Activated CD4-positive, alpha-beta T cell treated with anti-CD3 and anti-CD28 coated beads, Interleukin-2, amount 10 ng/mL, durations not matched to agents 7 days and 5 days (primary cell): ENCODE measurements at regions not wholly inside any gene's neighbourhood (a gene's known extent, or its start where the extent isn't known, plus 50 kb on each side); places are given as distances from the start of the nearest gene placed in this dataset.
"Not testable (repeated sequence)": the region's sequence is repeated elsewhere in the genome, so short reads cannot be mapped to it uniquely, and the experiment has no call there.

Experiments
- CTCF ChIA-PET: fragments of 350-600 bp; sonication (Branson Sonifier 250); formaldehyde crosslinking; loops from one replicate; lab custom pipeline; 2021; ENCODE audit warnings: antibody characterized with exemption; lab: Charles Lee
- POLR2A ChIA-PET: fragments of 350-600 bp; sonication (Branson Sonifier 250); formaldehyde crosslinking; loops from one replicate; lab custom pipeline; 2021; ENCODE audit warnings: antibody characterized with exemption; lab: Charles Lee
- DNase-seq: peaks from one replicate; pipeline ENCODE4 v3.0.0-alpha.2; 2020
- H3K27ac Mint-ChIP-seq: one replicate; pipeline ENCODE4 v1.8.0; 2021; ENCODE audit warnings: mild to moderate bottlenecking, moderate library complexity, mixed read lengths
- H3K27me3 Mint-ChIP-seq: one replicate; pipeline ENCODE4 v1.8.0; 2021; ENCODE audit warnings: mixed read lengths
- H3K36me3 Mint-ChIP-seq: one replicate; pipeline ENCODE4 v1.8.0; 2021; ENCODE audit warnings: low read depth, mixed read lengths
- H3K4me1 Mint-ChIP-seq: one replicate; pipeline ENCODE4 v1.8.0; 2021; ENCODE audit warnings: mixed read lengths
- H3K4me3 Mint-ChIP-seq: one replicate; pipeline ENCODE4 v1.8.0; 2021; ENCODE audit warnings: mild to moderate bottlenecking, moderate library complexity, mixed read lengths
- H3K9me3 Mint-ChIP-seq: one replicate; pipeline ENCODE4 v1.8.0; 2021; ENCODE audit warnings: mixed read lengths

DNA sequence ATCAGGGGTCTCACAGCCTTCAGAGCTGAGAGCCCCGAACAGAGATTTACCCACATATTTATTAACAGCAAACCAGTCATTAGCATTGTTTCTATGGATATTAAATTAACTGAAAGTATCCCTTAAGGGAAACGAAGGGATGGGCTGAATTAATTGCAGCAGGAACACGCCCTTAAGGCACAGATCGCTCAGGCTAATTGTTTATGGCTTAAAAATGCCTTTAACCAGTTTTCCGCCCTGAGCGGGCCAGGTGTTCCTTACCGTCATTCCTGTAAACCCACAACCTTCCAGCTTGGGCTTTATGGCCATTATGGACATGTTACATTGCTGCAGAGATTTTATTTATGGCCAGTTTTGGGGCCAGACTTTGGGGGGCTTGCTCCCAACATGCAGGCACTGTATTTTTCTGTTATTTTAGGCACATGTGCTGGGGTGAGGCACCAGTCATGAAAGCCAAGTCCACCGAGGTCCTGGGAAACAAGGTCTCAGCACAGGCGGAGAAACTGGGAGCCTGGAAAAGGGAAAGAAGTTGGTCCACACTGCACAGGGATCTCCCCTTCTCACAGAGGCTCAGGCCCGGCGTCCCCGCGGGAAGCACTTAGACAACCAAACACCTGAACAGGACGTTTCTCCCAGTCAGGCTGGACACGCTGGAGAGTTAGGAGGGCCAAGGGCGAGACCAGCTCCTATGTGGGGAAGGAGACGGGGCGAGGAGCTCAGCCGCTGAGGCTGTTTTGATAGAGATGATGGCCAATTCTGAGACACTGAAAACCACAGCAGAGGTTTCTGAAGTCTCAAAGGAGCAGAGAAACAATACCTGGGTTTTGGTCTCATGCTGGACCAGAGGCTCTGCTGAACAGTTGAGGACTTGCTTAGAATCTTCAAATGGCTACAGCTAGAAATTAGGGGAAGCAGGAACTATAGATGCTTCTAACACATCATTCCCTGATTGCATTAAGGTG is 86.7 kb downstream of the TMEM18 start:
- Mint-ChIP-seq H3K4me1 (peaks cover 3% of the 10 kb centered on the region), H3K27me3 (peaks cover 17% of the 10 kb centered on the region), H3K27ac (no peak overlapping the region), H3K36me3 (no peaks in the 10 kb centered on the region), H3K9me3 (no peaks in the 10 kb centered on the region), H3K4me3 (no peak overlapping the region)
- CTCF ChIA-PET, result no interaction called here
- POLR2A ChIA-PET, result no interaction called here
- DNase-seq, result no peak

DNA sequence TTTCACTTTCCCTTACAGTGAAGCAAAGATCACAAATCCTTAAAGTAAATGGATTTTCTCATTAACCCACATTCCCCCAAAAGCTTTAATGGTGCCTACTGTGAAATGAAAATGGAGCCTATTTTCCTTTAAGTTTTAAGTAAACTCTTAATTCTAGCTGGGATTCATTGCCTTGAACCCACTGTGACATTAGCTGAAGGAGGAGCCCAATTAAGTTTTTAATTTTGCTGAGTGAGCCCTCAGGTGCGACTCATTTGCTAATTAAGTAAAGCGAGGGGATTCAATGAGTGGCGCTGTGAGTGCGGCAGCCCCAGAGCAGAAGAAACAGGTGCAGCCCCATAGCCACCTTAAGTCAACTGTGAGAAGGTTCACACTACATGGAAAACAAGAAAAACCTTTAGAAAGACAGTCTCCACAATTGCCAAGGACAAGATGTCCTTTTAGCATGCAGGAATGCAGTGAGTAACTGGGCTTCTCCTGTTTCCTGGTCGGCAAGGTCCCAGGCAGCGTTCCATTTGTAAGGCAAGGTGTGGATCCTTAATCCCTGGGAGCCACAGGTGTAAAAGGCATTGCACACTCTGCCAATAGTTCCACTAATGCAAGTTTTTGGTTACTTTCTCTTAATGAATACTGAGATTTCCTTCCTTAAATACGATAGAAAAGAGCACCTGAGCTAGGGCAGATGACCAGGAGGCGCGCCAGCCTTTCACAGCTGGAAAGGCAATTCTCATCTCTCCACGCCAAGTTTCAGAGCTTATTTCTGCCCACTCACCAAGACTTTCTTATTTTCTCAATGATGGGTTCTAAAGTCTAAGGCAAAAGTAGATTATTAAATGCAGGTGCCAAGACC is 87.7 kb downstream of the TMEM18 start:
- H3K4me3 Mint-ChIP-seq, result no peak overlapping the region
- H3K4me1 Mint-ChIP-seq, result peaks cover 13% of the 10 kb centered on the region
- ChIA-PET POLR2A (no interaction called here), CTCF (no interaction called here)
- H3K27me3 Mint-ChIP-seq, result peaks cover 17% of the 10 kb centered on the region
- no peaks in the 10 kb centered on the region for H3K36me3 Mint-ChIP-seq
- DNase-seq, result no peak
- peaks cover 2% of the 10 kb centered on the region for H3K9me3 Mint-ChIP-seq
- H3K27ac Mint-ChIP-seq, result no peak overlapping the region

DNA sequence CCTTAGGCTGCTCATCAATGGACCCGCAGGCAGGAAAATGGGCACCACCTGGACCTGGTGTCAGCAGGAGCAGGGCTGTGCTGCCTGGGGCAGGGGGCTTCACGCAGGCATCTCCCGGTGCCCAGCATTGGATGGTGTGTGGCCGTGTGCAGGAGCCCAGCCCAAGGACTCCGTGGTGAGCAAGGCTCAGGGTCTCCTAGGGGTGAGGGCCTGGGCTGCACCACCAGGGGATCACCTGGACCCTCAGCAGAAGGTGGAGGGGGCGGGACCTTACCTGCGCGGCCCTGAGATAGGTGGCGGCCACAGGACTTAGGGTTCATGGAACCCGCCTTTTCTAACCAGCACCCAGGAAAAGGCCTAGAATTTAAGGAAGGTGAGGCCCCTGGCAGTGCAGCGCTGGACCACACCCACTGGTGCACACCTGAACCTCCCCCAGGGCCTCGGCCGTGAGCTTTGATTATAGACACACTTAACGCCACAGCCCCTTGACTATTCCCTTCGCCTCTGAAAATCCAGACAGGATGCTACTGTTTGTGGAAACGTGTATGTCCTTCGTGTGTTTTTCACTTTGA is 89.0 kb downstream of the TMEM18 start:
- peaks cover 14% of the 10 kb centered on the region for H3K4me1 Mint-ChIP-seq
- ChIA-PET POLR2A (no interaction called here), CTCF (no interaction called here)
- H3K4me3 Mint-ChIP-seq, result no peak overlapping the region
- H3K27ac Mint-ChIP-seq, result no peak overlapping the region
- no peaks in the 10 kb centered on the region for H3K36me3 Mint-ChIP-seq
- no peak for DNase-seq
- H3K27me3 Mint-ChIP-seq, result peaks cover 17% of the 10 kb centered on the region
- peaks cover 2% of the 10 kb centered on the region for H3K9me3 Mint-ChIP-seq

GRCh38 chr2:587087-587960 is 89.9 kb downstream of the TMEM18 start:
- Mint-ChIP-seq H3K36me3 (no peaks in the 10 kb centered on the region), H3K4me3 (no peak overlapping the region), H3K4me1 (peaks cover 14% of the 10 kb centered on the region), H3K9me3 (peaks cover 2% of the 10 kb centered on the region), H3K27me3 (peaks cover 17% of the 10 kb centered on the region), H3K27ac (no peak overlapping the region)
- ChIA-PET CTCF (interaction anchor here (1.8 kb wide), 1 partner anchor 19 kb away, joined by 4 read pairs; no protein-coding TSS in a partner anchor), POLR2A (no interaction called here)
- no peak for DNase-seq

DNA sequence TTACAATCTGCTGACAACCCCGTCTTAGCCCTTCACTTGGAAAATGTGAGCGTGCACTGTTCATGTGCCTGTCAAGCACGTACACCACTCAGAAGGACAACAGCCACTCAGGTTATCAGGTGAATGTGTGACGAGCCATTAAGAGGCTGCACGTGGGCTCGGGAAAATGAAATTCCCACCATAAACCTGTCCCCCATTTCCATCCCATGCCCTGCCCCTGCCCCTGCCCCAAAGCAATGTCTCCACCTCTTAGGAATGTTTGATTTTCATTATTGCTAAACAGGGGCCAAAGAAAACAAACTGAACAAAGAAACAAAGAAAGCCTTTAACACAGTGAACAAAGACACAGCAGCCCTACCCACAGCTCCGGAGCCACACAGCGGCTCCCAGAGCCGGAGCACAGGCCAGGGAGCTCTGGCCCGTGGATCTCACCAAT is 90.5 kb downstream of the TMEM18 start:
- H3K36me3 Mint-ChIP-seq, result no peaks in the 10 kb centered on the region
- peaks cover 14% of the 10 kb centered on the region for H3K4me1 Mint-ChIP-seq
- H3K27me3 Mint-ChIP-seq, result peaks cover 15% of the 10 kb centered on the region
- ChIA-PET POLR2A (no interaction called here), CTCF (interaction anchor here (1.8 kb wide), 1 partner anchor 18 kb away, joined by 4 read pairs; no protein-coding TSS in a partner anchor)
- H3K9me3 Mint-ChIP-seq, result peaks cover 2% of the 10 kb centered on the region
- no peak for DNase-seq
- H3K27ac Mint-ChIP-seq, result no peak overlapping the region
- H3K4me3 Mint-ChIP-seq, result no peak overlapping the region

DNA sequence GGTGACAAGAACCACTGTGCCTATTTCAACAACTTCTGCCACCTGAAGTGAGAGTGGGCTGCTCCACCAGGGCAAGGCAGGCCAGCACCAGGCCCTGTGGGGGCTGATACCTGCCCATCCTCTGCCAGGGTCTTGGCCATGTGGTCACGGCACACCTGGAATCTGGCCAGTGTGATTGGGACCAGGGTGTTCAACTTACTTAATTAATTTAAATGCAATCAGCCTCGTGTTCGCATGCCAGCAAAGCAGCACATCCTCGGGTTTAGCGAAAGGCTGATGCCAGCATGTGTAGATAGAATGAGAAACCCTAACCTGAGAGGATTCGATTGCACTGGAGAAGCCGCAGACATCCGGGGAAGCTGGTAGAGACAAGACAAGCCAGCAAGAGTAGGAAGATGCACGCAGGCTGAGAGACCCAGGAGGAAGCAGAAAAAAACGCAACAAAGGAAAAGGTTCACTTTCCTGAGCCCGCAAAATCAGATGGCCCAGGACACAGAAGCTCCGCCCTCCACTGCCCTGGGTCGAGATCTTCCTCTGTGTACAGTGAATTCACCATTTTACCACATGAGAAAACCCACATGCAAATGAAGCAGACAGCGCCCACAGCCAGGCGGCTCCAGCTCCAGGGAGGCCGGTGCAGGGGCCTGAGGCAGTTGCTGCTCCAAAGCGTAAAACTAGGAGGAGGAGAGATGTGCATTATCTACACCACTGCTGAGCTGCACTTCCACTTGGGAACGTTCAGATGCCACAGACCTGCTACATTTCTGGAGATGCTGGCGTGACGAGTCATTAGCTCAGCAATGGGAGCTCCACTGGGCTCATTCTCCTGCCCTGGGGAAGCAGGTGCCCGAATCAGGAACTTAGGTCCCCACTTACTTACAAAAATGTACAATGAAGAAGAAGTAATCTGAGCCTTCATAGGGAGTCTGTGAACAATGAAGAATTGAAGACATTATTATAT is 92.1 kb downstream of the TMEM18 start:
- Mint-ChIP-seq H3K4me3 (peak overlapping the region; percentile 4), H3K9me3 (peaks cover 2% of the 10 kb centered on the region), H3K27me3 (peaks cover 13% of the 10 kb centered on the region), H3K27ac (no peak overlapping the region), H3K36me3 (no peaks in the 10 kb centered on the region), H3K4me1 (peaks cover 14% of the 10 kb centered on the region)
- ChIA-PET CTCF (interaction anchor here (0.9 kb wide), 1 partner anchor 9 kb away, joined by 3 read pairs; no protein-coding TSS in a partner anchor), POLR2A (no interaction called here)
- DNase-seq, result peak; percentile 62

DNA sequence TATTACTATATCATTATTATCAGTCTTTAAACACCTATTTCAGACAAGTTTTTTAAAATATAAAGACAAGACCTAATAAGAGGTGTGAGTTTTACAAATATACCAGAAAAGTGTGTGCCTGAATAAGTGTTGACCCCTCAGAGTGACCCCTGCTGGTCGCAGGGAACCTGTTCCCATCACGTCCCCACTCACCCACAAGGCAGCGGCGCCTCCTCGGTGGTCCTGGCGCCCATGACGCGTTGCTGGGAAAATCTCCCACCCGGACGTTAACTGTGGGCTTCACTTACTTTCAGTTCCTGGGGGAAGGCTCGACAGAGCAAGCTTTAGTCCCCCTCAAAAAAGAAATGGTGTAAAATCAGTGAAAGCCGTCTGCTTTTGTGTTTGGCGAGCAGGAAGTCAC is 93.5 kb downstream of the TMEM18 start:
- Mint-ChIP-seq H3K27ac (no peak overlapping the region), H3K27me3 (peaks cover 13% of the 10 kb centered on the region), H3K4me3 (no peak overlapping the region), H3K9me3 (peaks cover 2% of the 10 kb centered on the region), H3K36me3 (no peaks in the 10 kb centered on the region), H3K4me1 (peaks cover 14% of the 10 kb centered on the region)
- CTCF ChIA-PET, result no interaction called here
- no peak for DNase-seq
- POLR2A ChIA-PET, result no interaction called here

DNA sequence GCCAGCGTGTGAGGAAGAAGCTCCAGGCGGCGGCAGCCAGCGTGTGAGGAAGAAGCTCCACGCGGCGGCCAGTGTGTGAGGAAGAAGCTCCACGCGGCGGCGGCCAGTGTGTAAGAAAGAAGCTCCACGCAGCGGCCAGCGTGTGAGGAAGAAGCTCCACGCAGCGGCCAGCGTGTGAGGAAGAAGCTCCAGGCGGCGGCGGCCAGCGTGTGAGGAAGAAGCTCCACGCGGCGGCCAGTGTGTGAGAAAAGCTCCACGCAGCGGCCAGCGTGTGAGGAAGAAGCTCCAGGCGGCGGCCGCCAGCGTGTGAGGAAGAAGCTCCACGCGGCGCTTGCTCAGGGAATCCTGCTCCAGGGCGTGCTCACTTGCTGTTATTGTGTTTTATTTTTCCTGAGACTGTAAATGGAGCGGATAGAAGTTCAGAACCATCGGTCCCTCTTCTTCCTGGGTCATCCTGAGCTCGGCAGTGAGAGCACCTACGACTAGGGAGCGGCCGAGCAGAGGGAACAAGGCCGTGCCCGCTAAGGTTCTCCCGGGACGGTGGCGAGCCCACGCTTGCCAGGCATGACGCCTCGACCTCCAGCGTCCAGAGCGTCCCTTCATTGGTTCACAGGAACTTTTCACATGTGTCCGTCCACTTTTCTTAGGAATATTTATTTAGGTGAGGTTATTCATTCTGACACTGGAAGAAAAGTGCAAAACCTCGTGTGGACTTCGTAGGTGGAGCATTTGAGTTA is 94.2 kb downstream of the TMEM18 start:
- CTCF ChIA-PET, result no interaction called here
- no peak overlapping the region for H3K27ac Mint-ChIP-seq
- POLR2A ChIA-PET, result no interaction called here
- H3K27me3 Mint-ChIP-seq, result peaks cover 13% of the 10 kb centered on the region
- peaks cover 14% of the 10 kb centered on the region for H3K4me1 Mint-ChIP-seq
- no peak overlapping the region for H3K4me3 Mint-ChIP-seq
- H3K36me3 Mint-ChIP-seq, result no peaks in the 10 kb centered on the region
- no peak for DNase-seq
- H3K9me3 Mint-ChIP-seq, result peaks cover 4% of the 10 kb centered on the region

DNA sequence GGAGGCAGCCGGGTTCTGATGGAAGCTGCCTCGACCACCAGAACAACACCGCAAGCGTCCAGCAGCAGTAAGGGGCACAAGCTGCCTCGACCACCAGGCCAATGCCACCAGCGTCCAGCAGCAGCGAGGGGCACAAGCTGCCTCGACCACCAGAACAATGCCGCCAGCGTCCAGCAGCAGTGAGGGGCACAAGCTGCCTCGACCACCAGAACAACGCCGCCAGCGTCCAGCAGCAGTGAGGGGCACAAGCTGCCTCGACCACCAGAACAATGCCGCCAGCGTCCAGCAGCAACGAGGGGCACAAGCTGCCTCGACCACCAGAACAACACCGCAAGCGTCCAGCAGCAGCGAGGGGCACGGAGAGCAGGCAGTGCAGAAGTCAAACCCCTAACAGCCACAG is 94.9 kb downstream of the TMEM18 start:
- H3K36me3 Mint-ChIP-seq, H3K4me3 Mint-ChIP-seq, CTCF ChIA-PET, H3K9me3 Mint-ChIP-seq, POLR2A ChIA-PET, DNase-seq, H3K27ac Mint-ChIP-seq: not testable (repeated sequence)
- H3K27me3 Mint-ChIP-seq, result peaks cover 10% of the 10 kb centered on the region
- H3K4me1 Mint-ChIP-seq, result peaks cover 14% of the 10 kb centered on the region

DNA sequence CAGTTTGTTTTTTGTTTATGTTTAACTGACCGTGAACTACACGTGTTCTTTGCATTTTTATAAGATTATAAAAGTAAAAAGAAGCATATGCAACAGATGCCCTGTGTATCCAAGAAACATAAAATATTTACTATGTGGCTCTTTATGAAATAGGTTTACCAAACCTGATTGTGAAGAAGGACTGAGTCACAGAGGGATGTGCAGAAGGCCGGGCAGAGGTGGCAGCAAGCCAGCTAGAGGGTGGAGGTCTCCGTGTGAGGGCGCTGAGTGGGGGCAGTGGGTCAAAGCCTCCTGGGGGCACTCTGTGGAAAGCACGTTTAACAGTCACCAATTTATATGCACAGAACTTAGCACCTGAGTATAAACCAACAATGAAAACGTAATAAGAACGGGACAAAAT is 97.2 kb downstream of the TMEM18 start:
- ChIA-PET CTCF (no interaction called here), POLR2A (no interaction called here)
- no peak for DNase-seq
- H3K36me3 Mint-ChIP-seq, result no peaks in the 10 kb centered on the region
- peaks cover 6% of the 10 kb centered on the region for H3K4me1 Mint-ChIP-seq
- no peak overlapping the region for H3K4me3 Mint-ChIP-seq
- no peak overlapping the region for H3K27ac Mint-ChIP-seq
- peaks cover 14% of the 10 kb centered on the region for H3K9me3 Mint-ChIP-seq
- H3K27me3 Mint-ChIP-seq, result peaks cover 9% of the 10 kb centered on the region
